HPDE6-E6E7 (cell line): ENCODE measurements at regions not wholly inside any gene's neighbourhood (a gene's known extent, or its start where the extent isn't known, plus 50 kb on each side); places are given as distances from the start of the nearest gene placed in this dataset.

ENCODE experiments used
- DNase-seq: peaks from one replicate; pipeline ENCODE4 v3.0.0; 2011; ENCODE audit warnings: missing footprints; ENCODE audit errors: extremely low spot score

- DNase-seq = no peak
Observed at GRCh38 chr2:150109912-150110311, 377.6 kb downstream of the RND3 start.

GRCh38 chr2:150109028-150109427 lies 378.4 kb downstream of the RND3 start:
- no peak for DNase-seq

DNA sequence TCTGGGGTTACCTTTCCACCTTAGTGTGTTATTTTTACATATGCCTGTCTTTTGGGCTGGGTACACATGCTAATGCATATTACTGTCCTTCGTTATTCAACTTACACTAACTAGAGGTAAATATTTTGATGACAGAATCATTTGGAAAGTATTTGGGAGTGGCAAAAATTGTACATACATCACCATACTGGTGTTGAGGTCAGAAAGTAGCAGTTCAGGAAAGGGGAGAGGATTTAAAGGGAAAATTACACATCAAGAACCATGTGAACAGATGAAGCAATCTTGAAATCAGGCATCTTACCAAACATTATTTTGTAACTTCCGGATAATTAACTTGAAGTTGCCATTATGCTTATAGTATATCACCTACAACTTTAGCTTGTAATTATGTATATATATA lies 379.7 kb downstream of the RND3 start:
- DNase-seq = no peak

DNA sequence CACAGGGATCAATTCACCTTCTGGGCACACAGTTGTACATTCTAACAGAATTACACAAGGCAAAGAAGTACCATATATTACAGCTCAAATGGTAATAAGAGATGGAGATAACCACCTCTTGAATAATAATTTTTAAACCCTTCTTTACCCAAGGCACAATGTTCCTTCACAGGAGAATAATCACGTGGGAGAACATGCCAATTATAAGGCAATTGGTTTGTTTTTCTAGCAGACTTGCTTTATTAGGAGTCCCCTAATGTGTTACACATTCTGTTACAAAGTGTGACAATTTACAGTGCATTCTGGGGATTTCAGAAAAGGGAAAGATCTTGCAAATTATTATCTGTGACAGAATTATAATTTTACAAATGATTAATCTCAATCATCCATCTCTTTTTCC lies 380.3 kb downstream of the RND3 start:
- no peak for DNase-seq

DNA sequence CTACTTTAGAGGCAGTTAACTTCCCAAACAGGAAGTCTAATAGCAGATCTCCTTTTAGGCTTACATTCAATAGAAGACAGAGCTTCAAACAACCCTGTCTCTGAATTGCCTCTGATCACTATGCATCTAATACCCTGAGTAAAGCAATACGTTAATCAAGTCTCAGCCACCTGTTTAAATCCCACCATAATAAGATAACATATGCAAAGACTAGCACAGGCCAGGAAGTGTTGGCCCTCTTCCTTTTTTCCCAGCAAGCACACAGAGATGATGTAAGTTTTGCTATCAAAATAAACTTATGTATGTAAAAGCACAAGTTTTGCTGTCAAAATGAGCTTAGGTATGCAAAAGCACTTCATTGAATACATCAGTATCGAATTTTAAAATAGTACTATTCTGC lies 385.5 kb downstream of the RND3 start:
- no peak for DNase-seq

DNA sequence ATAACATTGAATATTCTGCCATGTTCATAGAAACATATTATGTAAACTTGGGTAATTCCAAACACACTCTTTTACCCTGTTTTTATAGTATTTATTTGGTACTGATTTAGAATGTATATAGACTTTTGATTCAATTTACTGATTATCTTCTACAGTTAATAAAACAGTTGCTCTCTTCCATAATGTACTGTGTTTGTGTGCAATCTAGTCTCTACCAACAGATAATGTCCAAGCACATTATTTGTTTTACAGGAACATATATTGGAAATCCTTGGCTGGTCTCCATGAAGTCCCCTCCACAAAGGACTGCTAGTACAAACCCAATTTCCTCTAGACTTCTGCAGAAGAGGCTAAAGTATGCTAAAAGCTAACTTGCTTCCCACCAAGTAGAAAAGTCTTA lies 386.6 kb downstream of the RND3 start:
- no peak for DNase-seq

- DNase-seq = no peak
Observed at GRCh38 chr2:150100336-150100735, 387.1 kb downstream of the RND3 start.

- DNase-seq = no peak
Observed at GRCh38 chr2:150099805-150100204, 387.7 kb downstream of the RND3 start.

GRCh38 chr2:150097901-150098531 lies 389.5 kb downstream of the RND3 start:
- no peak for DNase-seq

DNA sequence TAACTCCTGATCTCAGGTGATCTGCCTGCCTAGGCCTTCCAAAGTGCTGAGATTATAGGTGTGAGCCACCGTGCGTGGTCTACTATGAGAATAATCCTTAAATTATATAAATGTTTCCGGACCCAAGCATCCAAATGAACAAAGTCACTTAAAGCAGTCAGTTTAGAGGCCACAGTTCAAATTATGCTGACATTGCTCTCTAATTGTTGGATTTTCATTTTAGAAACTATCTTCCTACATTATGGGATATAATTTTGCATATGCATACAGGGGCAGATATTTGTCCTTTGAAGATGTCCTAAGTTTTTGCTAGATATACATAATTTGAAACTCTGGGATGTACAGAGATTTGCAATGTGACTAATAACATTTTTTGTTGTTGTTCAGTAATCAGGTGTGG lies 390.1 kb downstream of the RND3 start:
- DNase-seq = no peak

DNA sequence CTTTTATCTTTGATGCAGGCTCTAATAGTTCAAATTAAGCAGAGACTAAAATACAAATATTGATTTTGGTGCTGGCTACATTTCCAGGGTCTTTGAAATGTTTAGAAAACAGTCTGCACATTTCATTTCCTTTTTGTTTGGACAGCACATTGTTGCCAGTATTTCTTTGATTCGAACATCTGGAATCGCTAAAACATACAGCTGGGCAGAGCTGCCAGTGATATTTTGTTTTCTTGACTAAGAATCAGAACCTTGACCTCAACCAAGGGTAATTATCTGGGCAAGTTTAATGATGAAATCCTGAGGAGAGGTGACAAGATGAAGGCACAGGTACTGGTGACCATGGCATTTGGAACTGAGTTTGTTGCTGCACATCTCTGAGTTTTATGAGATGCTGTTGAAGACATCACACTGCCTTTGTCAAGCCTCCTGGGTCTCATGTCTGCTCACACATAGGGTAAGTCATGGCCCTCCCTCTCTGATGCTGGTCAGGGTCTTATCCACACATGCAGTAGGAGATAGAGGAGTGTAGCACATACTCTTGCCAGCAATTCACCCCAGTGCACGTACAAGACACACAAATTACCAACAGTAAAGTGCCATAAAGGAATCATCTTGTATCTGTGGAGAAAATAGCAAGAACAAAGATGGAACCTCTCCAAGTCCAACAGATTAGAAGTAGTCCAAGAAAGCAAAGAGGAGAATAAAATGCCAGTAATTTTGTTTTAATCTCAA lies 391.9 kb downstream of the RND3 start:
- no peak for DNase-seq

DNA sequence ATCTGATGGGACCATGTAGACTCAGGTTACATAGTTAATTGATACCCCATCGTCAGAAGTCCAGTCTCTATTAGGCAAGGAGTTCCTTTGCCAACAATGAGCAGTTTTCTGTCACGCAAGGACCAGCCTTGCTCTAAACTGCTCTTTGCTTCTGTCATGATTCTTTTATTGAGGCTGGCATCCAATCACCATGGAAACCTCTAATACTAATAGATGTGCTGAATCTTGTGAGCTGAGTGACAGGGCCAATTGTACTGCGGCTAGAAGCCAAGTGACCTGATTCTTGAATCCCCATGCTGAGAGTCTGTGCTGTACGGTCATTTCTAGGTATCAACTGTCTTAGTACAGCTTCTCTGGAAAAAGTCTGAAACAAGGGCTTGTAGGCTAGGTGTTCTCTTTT lies 395.6 kb downstream of the RND3 start:
- no peak for DNase-seq

DNA sequence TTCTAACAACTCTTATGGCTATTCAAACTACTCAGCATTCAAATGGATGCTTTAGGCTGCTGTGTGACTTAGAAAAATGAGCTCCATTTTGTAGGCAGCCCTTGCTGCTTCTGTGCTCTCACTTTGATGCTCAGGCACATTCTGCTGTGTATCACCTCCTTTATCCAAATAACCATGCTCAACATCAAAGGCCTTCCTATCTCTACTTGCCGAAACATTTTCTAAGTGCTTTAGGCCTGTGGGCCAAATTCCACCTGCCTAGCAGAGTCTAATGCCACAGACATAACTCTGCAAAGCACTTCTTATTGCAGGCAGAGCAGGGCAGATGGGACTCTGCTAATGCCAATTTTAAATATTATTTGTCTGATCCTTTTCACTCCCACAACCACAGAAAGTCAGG lies 397.4 kb downstream of the RND3 start:
- no peak for DNase-seq

- DNase-seq = no peak
Observed at GRCh38 chr2:150088538-150088937, 398.9 kb downstream of the RND3 start.

DNA sequence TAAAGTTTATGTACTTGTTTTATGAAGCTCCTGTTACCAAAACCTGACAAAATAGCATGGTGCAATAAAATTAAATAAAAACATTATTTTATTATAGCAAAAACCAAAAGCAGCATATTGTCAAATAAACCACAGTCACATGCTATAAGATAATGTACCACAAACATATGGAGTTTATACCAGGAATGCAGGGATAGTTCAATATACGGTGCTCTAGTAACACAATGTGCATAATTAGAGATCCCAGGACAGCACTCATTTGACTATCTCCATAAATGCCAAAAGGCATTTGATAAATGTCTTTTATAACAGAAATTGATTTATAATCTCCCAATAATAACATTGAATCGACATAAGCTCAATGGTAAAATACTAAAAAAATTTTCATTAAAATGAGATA lies 402.0 kb downstream of the RND3 start:
- no peak for DNase-seq

DNA sequence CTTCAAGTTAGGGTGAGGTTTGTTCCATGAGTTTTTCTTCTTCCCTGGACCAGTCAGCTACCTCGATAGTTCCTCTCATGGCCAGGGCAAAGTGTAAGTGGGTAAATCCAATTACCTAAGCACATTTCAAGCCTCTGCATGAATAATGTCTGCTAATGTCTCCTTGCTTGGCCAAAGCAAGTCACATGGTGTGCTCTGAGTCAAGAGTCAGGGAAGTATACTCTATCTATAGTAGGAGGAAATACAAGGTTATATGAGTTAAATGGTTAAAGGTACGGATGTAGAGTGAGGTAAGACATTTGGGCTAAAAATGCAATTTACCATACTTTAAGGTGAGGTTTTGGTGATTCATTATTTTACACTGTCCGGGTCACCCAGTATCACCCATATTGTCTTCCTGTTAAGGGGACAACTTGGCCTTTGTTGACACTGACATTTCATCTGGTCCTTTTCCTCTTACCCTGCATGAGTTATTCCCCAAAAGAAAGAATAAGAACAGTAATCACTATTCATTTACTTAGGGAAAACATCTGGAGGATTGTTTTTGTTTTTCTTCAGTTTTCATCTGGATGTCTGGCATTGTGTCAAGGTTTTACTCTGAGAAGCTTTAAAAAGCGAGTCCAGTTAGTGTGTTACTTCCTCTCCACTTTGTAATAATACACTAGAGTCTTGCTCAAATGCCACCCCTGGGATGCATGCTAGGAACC lies 405.5 kb downstream of the RND3 start:
- no peak for DNase-seq

GRCh38 chr2:150076281-150076680 lies 411.2 kb downstream of the RND3 start:
- no peak for DNase-seq

GRCh38 chr2:150075831-150076230 lies 411.6 kb downstream of the RND3 start:
- DNase-seq = no peak

DNA sequence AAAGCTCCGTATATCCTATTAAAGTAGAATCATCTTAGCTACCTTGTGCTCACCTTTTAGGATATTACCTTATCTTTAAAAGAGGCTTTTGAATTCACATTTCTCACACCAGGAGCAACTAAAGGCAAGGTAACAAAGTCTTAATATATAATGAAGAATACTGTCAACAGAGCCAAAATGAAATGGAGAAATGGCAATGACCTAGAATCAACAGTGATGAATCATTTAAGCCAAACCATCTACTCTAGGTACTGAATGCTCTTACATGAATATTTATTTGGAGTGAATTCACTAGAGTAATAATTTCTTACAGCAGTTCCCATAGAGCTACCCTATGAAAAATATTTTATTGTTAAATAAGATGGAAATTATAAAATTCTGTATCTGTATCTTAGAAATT lies 421.0 kb downstream of the RND3 start:
- DNase-seq = no peak

DNA sequence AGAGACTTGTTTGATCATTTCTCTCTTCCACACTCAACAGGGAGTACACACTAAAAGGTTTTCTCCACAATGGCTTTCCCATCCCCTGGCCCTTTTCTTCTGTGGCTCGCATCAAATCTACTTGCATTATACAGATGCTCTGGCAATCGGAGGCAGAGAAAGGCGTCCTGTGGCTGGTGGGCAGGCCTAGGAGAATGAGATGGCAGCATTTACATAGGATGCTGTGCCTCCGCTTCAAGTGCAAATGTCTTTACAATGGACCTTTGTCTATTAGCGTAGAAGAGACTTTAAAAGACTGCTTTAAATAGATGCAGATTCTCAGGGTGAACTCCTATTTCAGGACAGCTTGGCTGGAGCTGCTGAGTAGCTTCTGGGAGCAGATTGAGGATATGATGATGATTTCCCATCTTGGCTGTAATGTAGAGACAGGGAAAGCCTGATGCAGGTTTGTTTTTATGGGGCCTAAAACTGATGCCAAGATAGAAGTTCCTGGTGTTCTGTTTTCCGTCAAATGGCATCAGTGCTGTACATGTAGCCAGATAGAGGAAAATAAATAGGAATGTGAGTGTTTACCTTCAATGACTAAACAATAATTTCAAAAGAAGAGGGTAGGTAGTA lies 423.4 kb downstream of the RND3 start:
- DNase-seq = no peak

GRCh38 chr2:150063432-150063889 lies 424.0 kb downstream of the RND3 start:
- DNase-seq = peak; percentile 26

GRCh38 chr2:150062416-150062815 lies 425.1 kb downstream of the RND3 start:
- no peak for DNase-seq

- no peak for DNase-seq
Observed at GRCh38 chr2:150060341-150060740, 427.1 kb downstream of the RND3 start.
